Activated T-cell treated with anti-CD3 and anti-CD28 coated beads for 24 hours (primary cell): ENCODE measurements at regions not wholly inside any gene's neighbourhood (a gene's known extent, or its start where the extent isn't known, plus 50 kb on each side); places are given as distances from the start of the nearest gene placed in this dataset.

Experiments
- DNase-seq: peaks from one replicate; pipeline ENCODE4 v3.0.0-alpha.2; 2020; ENCODE audit warnings: low read depth

GRCh38 chr11:11177156-11177808 is 175.8 kb downstream of the CSNK2A3 start:
- no peak for DNase-seq

- DNase-seq = no peak
Observed at GRCh38 chr11:11173316-11174025, 179.6 kb downstream of the CSNK2A3 start.

GRCh38 chr11:11171854-11172253 is 181.2 kb downstream of the CSNK2A3 start:
- no peak for DNase-seq

GRCh38 chr11:11171285-11171684 is 181.8 kb downstream of the CSNK2A3 start:
- DNase-seq = no peak

- no peak for DNase-seq
Observed at GRCh38 chr11:11170352-11171084, 182.5 kb downstream of the CSNK2A3 start.

GRCh38 chr11:11169715-11170351 is 183.2 kb downstream of the CSNK2A3 start:
- no peak for DNase-seq

GRCh38 chr11:11167806-11168205 is 185.2 kb downstream of the CSNK2A3 start:
- no peak for DNase-seq

GRCh38 chr11:11164334-11164690 is 188.7 kb downstream of the CSNK2A3 start:
- DNase-seq = no peak

GRCh38 chr11:11163669-11164333 is 189.2 kb downstream of the CSNK2A3 start:
- no peak for DNase-seq

GRCh38 chr11:11163236-11163635 is 189.8 kb downstream of the CSNK2A3 start:
- no peak for DNase-seq

- no peak for DNase-seq
Observed at GRCh38 chr11:11157185-11157584, 195.9 kb downstream of the CSNK2A3 start.

GRCh38 chr11:11155962-11156815 is 196.9 kb downstream of the CSNK2A3 start:
- DNase-seq = peak; percentile 36

GRCh38 chr11:11152877-11153276 is 200.2 kb downstream of the CSNK2A3 start:
- no peak for DNase-seq

- no peak for DNase-seq
Observed at GRCh38 chr11:11149671-11150459, 203.2 kb downstream of the CSNK2A3 start.

- DNase-seq = no peak
Observed at GRCh38 chr11:11148596-11148995, 204.5 kb downstream of the CSNK2A3 start.

- no peak for DNase-seq
Observed at GRCh38 chr11:11148104-11148509, 204.9 kb downstream of the CSNK2A3 start.

- no peak for DNase-seq
Observed at GRCh38 chr11:11146830-11147229, 206.2 kb downstream of the CSNK2A3 start.

- DNase-seq = no peak
Observed at GRCh38 chr11:11143849-11144248, 209.2 kb downstream of the CSNK2A3 start.

GRCh38 chr11:11142430-11142829 is 210.6 kb downstream of the CSNK2A3 start:
- DNase-seq = no peak

- no peak for DNase-seq
Observed at GRCh38 chr11:11141065-11141464, 212.0 kb downstream of the CSNK2A3 start.
